ENCODE measurements at regions not wholly inside any gene's neighbourhood (a gene's known extent, or its start where the extent isn't known, plus 50 kb on each side); places are given as distances from the start of the nearest gene placed in this dataset.

GRCh38 chr2:5510082-5510481 lies 182.1 kb upstream of the SOX11 start:
- TF ChIP-seq SIN3A (IDR thresholded peaks at IDR 0.05; ENCODE audit: low read depth, low read length): no peak
- TF ChIP-seq ATF3 (IDR thresholded peaks at IDR 0.05; ENCODE audit: borderline replicate concordance, extremely low read depth, low read depth, low read length): no peak
- no peak for TF ChIP-seq GABPA (IDR thresholded peaks at IDR 0.05; ENCODE audit: low read depth)
- no peak for TF ChIP-seq CHD2 (IDR thresholded peaks at IDR 0.05; ENCODE audit: borderline replicate concordance, low read depth, low read length)
- TF ChIP-seq NRF1 (conservative IDR thresholded peaks at IDR 0.05; ENCODE audit: low read depth, low read length): no peak

Data from GM12878 (cell line).